ENCODE measurements at regions not wholly inside any gene's neighbourhood (a gene's known extent, or its start where the extent isn't known, plus 50 kb on each side); places are given as distances from the start of the nearest gene placed in this dataset.

- no peaks in the 10 kb centered on the region for H3K4me1 ChIP-seq
- H3K36me3 ChIP-seq, result no peaks in the 10 kb centered on the region
- TF ChIP-seq CTCF (IDR thresholded peaks at IDR 0.05) (no peak), POLR2A (IDR thresholded peaks at IDR 0.05) (no peak), POLR2AphosphoS5 (IDR thresholded peaks at IDR 0.05) (no peak)
- no peaks in the 10 kb centered on the region for H3K9me3 ChIP-seq
- H3K27ac ChIP-seq, result no peak overlapping the region
- no peaks in the 10 kb centered on the region for H3K27me3 ChIP-seq
- intact Hi-C loops (cut with DNase I; ENCODE audit: low total_unique reads), result no loop called here
- H3K4me3 ChIP-seq, result no peak overlapping the region
- no peak for DNase-seq (ENCODE audit: low spot score in 2 of 2)
These were observed 60.5 kb upstream of the C5orf46 start for GRCh38 chr5:147966829-147967228.

- Histone ChIP-seq H3K27ac (no peak overlapping the region), H3K4me3 (no peak overlapping the region), H3K36me3 (no peaks in the 10 kb centered on the region), H3K27me3 (no peaks in the 10 kb centered on the region), H3K9me3 (no peaks in the 10 kb centered on the region), H3K4me1 (no peaks in the 10 kb centered on the region)
- intact Hi-C loops (cut with DNase I; ENCODE audit: low total_unique reads), result no loop called here
- TF ChIP-seq POLR2AphosphoS5 (IDR thresholded peaks at IDR 0.05) (no peak), CTCF (IDR thresholded peaks at IDR 0.05) (no peak), POLR2A (IDR thresholded peaks at IDR 0.05) (no peak)
- no peak for DNase-seq (ENCODE audit: low spot score in 2 of 2)
These were observed 60.0 kb upstream of the C5orf46 start for GRCh38 chr5:147966326-147966725.

GRCh38 chr5:147965715-147966114, 59.4 kb upstream of the C5orf46 start:
- intact Hi-C loops (cut with DNase I; ENCODE audit: low total_unique reads), result no loop called here
- H3K27ac ChIP-seq, result no peak overlapping the region
- H3K27me3 ChIP-seq, result no peaks in the 10 kb centered on the region
- H3K9me3 ChIP-seq, result no peaks in the 10 kb centered on the region
- no peak overlapping the region for H3K4me3 ChIP-seq
- TF ChIP-seq CTCF (IDR thresholded peaks at IDR 0.05), result no peak
- no peak for DNase-seq (ENCODE audit: low spot score in 2 of 2)
- H3K4me1 ChIP-seq, result no peaks in the 10 kb centered on the region
- H3K36me3 ChIP-seq, result no peaks in the 10 kb centered on the region

GRCh38 chr5:147963948-147964693, 57.8 kb upstream of the C5orf46 start:
- DNase-seq (ENCODE audit: low spot score in 2 of 2), result no peak
- TF ChIP-seq POLR2A (IDR thresholded peaks at IDR 0.05), result no peak
- TF ChIP-seq POLR2AphosphoS5 (IDR thresholded peaks at IDR 0.05), result no peak
- TF ChIP-seq CTCF (IDR thresholded peaks at IDR 0.05), result no peak
- intact Hi-C loops (cut with DNase I; ENCODE audit: low total_unique reads), result loop anchor here (2.0 kb wide), 1 partner anchor 15 kb away; no protein-coding TSS in a partner anchor
- H3K27ac ChIP-seq, result peak overlapping the region in 1 of 2 donors; percentile 34
- no peaks in the 10 kb centered on the region for H3K4me1 ChIP-seq
- H3K9me3 ChIP-seq, result no peaks in the 10 kb centered on the region
- no peak overlapping the region for H3K4me3 ChIP-seq
- H3K36me3 ChIP-seq, result no peaks in the 10 kb centered on the region
- H3K27me3 ChIP-seq, result no peaks in the 10 kb centered on the region

GRCh38 chr5:147963436-147963835, 57.1 kb upstream of the C5orf46 start:
- H3K9me3 ChIP-seq, result no peaks in the 10 kb centered on the region
- DNase-seq (ENCODE audit: low spot score in 2 of 2), result no peak
- H3K4me3 ChIP-seq, result no peak overlapping the region
- no peaks in the 10 kb centered on the region for H3K4me1 ChIP-seq
- peak overlapping the region in 1 of 2 donors; percentile 34 for H3K27ac ChIP-seq
- no peaks in the 10 kb centered on the region for H3K36me3 ChIP-seq
- TF ChIP-seq POLR2A (IDR thresholded peaks at IDR 0.05), result no peak
- no peak for TF ChIP-seq POLR2AphosphoS5 (IDR thresholded peaks at IDR 0.05)
- no peak for TF ChIP-seq CTCF (IDR thresholded peaks at IDR 0.05)
- intact Hi-C loops (cut with DNase I; ENCODE audit: low total_unique reads), result loop anchor here (2.0 kb wide), 1 partner anchor 15 kb away; no protein-coding TSS in a partner anchor
- H3K27me3 ChIP-seq, result no peaks in the 10 kb centered on the region
